Fibroblast of lung (primary cell): ENCODE measurements at regions not wholly inside any gene's neighbourhood (a gene's known extent, or its start where the extent isn't known, plus 50 kb on each side); places are given as distances from the start of the nearest gene placed in this dataset.

ENCODE experiments used
- EZH2 ChIP-seq: IDR thresholded peaks from 2 replicates; pipeline ENCODE4 v1.5.1; 2012; ENCODE audit warnings: low read length, control low read depth, mild to moderate bottlenecking; ENCODE audit errors: missing control alignments
- TF ChIP-seq, protein P1 (sequence below), 2 donors: IDR thresholded peaks in 1 of 2; conservative IDR thresholded peaks in 1 of 2; 1 replicate in 1 of 2; 2 replicates in 1 of 2; pipeline ENCODE4 v1.5.1; 2011 to 2012; ENCODE audit warnings: low read length in 2 of 2, control low read depth in 1 of 2, inconsistent platforms in 1 of 2, low read depth in 1 of 2, mild to moderate bottlenecking in 1 of 2

GRCh38 chr13:99439048-99439447, 62.2 kb upstream of the TM9SF2 start:
- TF ChIP-seq, protein P1, sequence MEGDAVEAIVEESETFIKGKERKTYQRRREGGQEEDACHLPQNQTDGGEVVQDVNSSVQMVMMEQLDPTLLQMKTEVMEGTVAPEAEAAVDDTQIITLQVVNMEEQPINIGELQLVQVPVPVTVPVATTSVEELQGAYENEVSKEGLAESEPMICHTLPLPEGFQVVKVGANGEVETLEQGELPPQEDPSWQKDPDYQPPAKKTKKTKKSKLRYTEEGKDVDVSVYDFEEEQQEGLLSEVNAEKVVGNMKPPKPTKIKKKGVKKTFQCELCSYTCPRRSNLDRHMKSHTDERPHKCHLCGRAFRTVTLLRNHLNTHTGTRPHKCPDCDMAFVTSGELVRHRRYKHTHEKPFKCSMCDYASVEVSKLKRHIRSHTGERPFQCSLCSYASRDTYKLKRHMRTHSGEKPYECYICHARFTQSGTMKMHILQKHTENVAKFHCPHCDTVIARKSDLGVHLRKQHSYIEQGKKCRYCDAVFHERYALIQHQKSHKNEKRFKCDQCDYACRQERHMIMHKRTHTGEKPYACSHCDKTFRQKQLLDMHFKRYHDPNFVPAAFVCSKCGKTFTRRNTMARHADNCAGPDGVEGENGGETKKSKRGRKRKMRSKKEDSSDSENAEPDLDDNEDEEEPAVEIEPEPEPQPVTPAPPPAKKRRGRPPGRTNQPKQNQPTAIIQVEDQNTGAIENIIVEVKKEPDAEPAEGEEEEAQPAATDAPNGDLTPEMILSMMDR (conservative IDR thresholded peaks at IDR 0.05 in 1 of 2, IDR thresholded peaks at IDR 0.05 in 1 of 2; ENCODE audit: low read depth in 1 of 2, low read length in 2 of 2), result no peak
- no peak for TF ChIP-seq EZH2
